ENCODE measurements at regions not wholly inside any gene's neighbourhood (a gene's known extent, or its start where the extent isn't known, plus 50 kb on each side); places are given as distances from the start of the nearest gene placed in this dataset.

DNA sequence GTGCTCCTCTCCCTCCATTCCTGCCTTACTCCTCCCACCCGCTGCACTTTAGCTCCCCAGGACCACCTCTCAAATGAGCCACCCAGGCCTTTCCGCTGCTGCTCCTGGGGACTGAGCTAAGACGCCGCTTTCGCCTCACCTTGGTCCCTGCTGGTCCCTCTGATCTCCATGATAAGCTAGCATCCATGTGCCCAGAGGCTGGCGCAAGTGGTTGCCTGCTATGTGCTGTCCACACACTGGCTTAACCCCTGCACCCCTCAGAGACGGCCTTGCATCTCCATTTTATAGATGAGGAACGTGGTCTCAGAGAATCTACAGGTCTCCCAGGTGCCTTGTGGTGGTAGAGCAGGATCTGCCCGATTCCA, 160.1 kb upstream of the PMEPA1 start:
- DNase-seq (ENCODE audit: low read depth, low spot score) = no peak
- in situ Hi-C loops (cut with HindIII; ENCODE audit: low sequenced_read_pairs) = no loop called here
- H3K4me3 ChIP-seq (ENCODE audit: low read depth, low read length) = no peak overlapping the region
- TF ChIP-seq, protein P1, sequence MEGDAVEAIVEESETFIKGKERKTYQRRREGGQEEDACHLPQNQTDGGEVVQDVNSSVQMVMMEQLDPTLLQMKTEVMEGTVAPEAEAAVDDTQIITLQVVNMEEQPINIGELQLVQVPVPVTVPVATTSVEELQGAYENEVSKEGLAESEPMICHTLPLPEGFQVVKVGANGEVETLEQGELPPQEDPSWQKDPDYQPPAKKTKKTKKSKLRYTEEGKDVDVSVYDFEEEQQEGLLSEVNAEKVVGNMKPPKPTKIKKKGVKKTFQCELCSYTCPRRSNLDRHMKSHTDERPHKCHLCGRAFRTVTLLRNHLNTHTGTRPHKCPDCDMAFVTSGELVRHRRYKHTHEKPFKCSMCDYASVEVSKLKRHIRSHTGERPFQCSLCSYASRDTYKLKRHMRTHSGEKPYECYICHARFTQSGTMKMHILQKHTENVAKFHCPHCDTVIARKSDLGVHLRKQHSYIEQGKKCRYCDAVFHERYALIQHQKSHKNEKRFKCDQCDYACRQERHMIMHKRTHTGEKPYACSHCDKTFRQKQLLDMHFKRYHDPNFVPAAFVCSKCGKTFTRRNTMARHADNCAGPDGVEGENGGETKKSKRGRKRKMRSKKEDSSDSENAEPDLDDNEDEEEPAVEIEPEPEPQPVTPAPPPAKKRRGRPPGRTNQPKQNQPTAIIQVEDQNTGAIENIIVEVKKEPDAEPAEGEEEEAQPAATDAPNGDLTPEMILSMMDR (IDR thresholded peaks at IDR 0.05; ENCODE audit: low read depth, low read length) = no peak

- in situ Hi-C loops (cut with HindIII; ENCODE audit: low sequenced_read_pairs) = no loop called here
- TF ChIP-seq, protein P1 (IDR thresholded peaks at IDR 0.05; ENCODE audit: low read depth, low read length) = no peak
- H3K4me3 ChIP-seq (ENCODE audit: low read depth, low read length) = no peak overlapping the region
- DNase-seq (ENCODE audit: low read depth, low spot score) = no peak
These were observed 159.6 kb upstream of the PMEPA1 start for GRCh38 chr20:57869291-57869950.

DNA sequence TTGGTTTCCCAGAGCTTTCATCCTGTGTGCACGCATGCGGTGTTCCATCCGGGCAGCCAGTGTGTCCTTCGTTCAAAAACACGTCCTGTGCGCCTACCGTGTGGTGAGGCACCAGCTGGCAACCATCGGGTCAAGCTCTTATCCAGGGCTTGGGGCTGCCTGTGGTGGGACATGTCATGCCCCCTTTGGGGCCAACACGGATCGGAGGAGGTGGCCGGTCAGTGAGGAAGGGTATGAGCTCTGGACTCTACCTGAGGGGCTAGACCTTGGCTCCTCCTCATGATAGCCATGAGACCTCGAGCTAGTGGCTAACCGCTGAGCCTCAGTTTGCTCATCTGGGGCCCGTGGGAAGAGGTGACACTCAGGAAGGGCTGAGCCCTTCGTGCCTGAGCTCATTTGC, 158.5 kb upstream of the PMEPA1 start:
- DNase-seq (ENCODE audit: low read depth, low spot score) = no peak
- in situ Hi-C loops (cut with HindIII; ENCODE audit: low sequenced_read_pairs) = no loop called here

GRCh38 chr20:57867807-57868206, 158.0 kb upstream of the PMEPA1 start:
- in situ Hi-C loops (cut with HindIII; ENCODE audit: low sequenced_read_pairs) = no loop called here
- TF ChIP-seq, protein P1 (IDR thresholded peaks at IDR 0.05; ENCODE audit: low read depth, low read length) = no peak
- H3K4me3 ChIP-seq (ENCODE audit: low read depth, low read length) = no peak overlapping the region
- no peak for DNase-seq (ENCODE audit: low read depth, low spot score)

More for the DNA sequence above, 158.5 kb upstream of the PMEPA1 start:
- TF ChIP-seq, protein P1 (IDR thresholded peaks at IDR 0.05; ENCODE audit: low read depth, low read length) = no peak
- no peak overlapping the region for H3K4me3 ChIP-seq (ENCODE audit: low read depth, low read length)

- no peak for DNase-seq (ENCODE audit: low read depth, low spot score)
- no peak overlapping the region for H3K4me3 ChIP-seq (ENCODE audit: low read depth, low read length)
- in situ Hi-C loops (cut with HindIII; ENCODE audit: low sequenced_read_pairs) = no loop called here
- TF ChIP-seq, protein P1 (IDR thresholded peaks at IDR 0.05; ENCODE audit: low read depth, low read length) = no peak
These were observed 157.5 kb upstream of the PMEPA1 start for GRCh38 chr20:57867181-57867803.

DNA sequence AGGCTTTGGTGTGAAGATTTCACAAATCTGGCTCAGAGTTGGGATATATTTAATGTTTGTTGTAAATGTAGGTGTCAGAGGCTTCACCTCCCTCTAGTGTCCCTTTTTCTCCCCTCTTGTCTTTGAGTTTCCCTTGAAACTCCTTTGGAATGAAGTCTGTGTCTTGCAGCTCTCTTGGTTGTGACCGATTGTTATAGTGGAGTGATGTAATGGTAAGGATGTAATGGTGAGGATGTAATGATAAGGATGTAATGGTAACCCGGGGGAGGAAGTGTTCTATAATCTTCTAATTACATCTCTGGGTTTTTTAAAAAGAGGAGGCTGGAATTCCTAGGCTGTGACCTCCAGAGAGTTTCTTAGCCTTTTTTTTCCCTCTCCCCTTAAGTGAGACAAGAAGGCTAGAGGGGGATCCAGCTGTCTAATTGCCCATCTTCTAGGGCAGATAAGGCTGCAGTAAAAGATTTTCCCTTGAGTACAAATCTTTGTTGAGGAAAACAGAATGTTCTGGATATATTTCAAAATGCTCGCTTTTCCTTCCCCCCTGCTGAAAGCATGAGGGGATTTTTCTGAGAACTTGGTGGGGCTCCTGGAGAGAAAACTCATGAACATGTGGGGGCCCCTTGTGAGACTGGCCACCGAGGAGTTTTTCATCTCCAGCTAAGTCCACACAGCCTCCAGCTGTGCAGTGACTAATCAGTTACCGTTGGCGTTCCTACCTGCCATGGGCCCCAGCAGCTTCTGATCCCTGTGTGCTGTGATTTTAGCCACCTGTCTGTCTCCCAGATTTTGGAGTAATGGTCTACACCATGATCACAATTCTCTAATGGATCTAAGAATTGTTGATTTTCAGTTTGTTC, 156.7 kb upstream of the PMEPA1 start:
- no peak for DNase-seq (ENCODE audit: low read depth, low spot score)
- TF ChIP-seq, protein P1 (IDR thresholded peaks at IDR 0.05; ENCODE audit: low read depth, low read length) = no peak
- no peak overlapping the region for H3K4me3 ChIP-seq (ENCODE audit: low read depth, low read length)
- in situ Hi-C loops (cut with HindIII; ENCODE audit: low sequenced_read_pairs) = no loop called here
